ENCODE measurements at regions not wholly inside any gene's neighbourhood (a gene's known extent, or its start where the extent isn't known, plus 50 kb on each side); places are given as distances from the start of the nearest gene placed in this dataset.

DNA sequence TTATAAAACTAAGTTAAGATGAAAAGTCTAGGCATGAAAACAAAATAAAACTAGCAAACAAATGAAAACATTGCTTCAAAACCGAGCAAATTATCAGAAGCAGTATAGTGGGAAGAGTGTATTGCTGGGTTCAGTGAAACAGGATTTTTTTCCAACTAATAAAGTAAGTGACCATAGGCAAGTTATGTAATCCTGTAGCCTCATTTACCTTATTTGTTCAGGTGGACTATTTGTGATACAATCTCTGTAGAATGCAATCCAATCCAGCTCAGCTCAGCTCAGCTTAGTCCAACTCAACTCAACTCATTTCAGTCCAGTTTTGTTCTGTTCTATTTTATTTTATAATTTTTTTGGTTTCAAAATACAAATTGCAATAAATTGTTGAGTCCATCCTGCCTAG, 276.7 kb upstream of the LRIG3 start:
- no peak for FAIRE-seq

DNA sequence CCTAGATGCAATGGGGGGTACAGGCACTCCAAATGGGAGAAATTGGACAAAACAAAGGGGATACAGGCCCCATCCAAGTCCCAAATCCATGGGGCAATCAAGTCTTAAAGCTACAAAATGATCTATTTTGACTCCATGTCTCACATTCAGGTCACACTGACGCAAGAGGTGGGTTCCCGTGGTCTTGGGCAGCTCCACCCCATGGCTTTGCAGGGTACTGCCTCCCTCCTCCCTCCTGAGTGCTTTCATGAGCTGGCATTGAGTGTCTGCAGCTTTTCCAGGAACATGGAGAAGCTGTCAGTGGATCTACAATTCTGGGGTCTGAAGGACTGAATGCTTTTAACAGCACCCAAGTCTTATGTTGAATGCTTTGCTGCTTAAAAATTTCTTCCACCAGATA, 274.5 kb upstream of the LRIG3 start:
- no peak for FAIRE-seq

DNA sequence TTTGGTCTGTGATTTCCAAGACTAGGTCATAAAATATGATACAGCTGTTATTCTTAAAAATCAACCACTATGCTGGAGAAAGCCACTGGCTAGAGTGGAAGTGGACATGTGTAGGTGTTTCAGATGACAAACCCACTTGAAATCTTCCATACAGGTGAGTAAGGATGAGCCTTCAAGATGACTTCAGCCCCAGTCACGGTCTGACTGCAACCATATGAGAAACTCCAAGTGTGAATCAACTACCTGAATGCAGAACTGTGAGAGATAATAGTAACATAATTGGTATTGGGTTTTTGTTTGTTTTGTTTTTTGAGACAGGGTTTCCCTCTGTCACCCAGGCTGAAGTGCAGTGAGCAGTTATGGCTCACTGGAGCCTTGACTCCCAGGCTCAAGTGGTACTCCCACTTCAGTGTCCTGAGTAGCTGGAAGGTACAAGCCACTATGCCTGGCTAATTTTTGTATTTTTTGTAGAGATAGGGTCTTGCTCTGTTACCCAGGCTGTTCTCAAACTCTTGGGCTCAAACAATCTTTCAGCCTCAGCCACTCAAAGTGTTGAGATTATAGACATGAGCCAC, 273.3 kb upstream of the LRIG3 start:
- FAIRE-seq: no peak

DNA sequence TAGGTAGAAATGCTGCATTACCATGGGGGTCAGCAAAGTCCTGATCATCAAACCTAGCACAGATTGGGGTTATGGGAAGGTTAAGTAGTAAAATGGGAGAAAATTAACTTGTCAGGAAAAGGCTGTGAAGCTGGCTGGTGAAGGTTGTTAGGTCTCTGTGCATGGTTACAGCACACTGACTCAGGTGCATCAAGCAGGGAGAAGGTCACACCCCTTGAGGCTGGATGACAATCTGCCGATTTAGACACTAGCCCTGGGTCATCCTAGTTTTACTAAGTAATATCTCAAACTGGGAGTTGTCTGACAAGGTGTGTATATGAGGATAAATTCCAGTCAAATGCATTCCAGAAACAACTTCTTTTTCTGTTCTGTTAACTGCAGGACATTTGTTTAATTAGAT, 271.1 kb upstream of the LRIG3 start:
- FAIRE-seq: no peak

DNA sequence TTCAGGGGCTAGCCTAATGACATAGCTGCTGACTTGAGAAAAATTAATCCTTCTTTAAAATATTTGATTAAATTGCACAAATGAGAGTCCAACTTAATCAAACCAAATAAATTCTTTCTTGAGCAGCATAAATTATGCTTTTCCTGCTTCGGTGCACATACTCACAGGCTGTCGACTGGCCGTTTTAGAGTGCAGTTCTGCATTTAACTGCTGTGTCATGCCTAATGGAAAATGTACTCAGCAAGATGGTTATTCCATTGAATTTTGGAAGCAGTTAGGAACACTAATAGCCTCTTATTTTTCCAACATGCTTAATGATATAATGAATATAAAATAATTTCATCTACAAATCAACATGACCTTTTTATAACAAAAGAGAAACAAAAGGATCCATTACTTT, 266.1 kb upstream of the LRIG3 start:
- FAIRE-seq: no peak

DNA sequence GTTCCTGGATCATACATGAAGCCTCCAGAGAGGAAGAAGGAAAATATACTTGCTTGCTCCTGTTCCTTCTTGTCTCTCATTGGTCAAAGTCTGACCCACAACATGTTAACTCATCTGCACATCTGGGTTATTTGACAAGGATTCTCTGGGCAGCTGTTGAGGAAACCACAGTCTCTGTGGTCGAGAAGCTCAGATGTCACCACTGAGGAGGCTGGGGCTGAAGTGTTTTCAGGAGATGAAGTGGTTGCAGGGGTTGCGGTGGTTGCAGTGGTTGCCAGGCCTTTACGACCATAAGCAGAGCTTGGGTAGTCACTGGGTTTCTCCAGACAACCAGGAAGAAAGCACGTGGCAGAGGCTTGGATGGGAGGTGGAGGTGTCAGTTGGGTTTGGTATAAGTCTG, 265.0 kb upstream of the LRIG3 start:
- no peak for FAIRE-seq

DNA sequence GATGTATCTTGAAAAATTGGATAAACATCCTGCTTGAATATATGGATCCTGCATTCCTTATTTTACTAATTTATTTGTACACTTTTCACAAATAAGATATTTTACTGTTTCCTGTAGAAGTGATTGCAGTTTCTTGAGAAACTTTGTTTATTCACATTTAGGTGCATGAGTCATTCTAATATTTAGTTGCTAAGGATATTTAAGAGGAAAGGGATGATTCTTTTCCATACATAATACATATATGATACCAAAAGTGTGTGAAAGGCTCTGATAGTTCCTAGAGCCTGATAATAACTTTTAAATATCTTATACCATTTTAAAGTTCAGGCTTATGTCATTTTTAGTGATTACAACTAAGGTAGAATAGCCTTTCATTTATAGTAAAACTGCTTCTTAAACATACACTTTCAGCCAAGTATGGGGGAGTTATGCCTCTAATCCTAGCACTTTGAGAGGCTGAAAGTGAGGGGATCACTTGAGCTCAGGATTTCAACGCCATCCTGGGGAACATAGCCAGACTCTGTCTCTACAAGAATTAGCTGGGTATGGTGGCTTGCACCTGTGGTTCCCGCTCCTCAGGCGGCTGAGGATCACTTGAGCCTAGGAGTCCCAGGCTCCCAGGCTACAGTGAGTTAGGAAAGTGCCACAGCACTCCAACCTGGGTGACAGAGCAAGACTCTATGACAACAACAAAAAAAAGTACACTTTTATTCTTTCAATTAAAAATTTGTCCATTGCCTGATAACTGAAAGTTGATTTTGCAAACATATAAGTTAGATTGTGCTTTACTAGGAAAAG, 262.6 kb upstream of the LRIG3 start:
- no peak for FAIRE-seq

DNA sequence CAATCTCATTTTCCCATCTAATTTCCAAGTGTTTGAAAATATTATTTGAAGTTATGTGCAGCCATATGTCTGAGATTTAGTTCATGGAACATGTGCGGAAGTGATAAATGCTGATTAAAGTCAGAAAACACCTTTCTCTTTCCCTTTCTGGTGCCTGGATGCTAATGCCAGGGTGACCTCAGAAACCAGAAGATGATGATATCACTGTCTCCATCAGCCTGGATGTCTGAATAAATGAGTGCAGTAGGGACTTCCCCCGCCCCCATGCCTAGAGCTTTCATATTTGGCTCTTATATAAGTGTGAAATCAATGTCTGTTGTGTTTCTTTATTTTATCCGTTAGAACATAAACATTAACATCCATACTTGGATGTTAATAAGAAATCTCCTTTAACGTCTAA, 261.9 kb upstream of the LRIG3 start:
- FAIRE-seq: no peak

DNA sequence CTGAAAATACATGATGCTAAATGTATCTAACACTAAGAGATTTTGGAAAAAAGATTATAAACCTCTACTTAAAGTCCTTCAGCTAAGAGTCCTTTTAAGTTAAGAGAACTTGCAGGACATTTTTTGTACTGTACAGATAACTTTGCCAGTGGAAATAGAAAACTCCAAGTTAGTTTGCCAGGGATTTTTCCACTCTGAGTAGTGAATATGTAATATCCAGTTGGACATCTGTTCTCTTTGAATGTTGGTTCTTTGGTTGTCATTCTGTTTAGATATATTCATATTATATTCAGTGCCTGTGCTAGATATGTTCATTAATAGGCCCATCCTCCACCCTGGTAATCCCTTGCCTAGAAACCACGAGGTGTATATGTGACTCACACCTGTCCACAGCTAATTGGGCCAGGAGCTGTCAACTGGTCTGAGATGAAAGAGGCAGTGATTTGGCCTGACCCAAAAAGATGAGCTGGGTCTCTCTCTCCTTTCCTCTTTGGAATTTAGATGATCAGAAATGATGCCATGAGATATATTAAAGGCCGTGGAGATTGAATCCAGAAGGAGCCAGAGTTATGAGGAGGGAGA, 261.0 kb upstream of the LRIG3 start:
- FAIRE-seq: no peak

DNA sequence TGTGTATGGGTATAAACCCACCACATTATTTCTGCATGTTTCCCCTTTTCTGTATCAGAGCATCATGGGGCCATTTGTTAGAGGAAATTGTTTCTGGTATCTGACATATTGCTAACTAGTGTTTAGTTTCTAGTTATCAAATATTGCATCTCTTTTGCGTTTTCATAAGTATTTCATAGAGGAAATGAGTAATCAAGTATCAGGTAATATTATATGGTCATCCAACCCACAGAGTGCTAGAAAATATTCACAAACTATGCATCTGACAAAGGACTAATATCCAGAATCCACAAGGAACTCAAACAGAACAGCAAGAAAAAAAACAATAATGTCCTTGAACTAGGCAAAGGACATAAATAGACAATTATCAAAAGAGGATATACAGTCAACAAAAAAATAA, 258.9 kb upstream of the LRIG3 start:
- FAIRE-seq: no peak

DNA sequence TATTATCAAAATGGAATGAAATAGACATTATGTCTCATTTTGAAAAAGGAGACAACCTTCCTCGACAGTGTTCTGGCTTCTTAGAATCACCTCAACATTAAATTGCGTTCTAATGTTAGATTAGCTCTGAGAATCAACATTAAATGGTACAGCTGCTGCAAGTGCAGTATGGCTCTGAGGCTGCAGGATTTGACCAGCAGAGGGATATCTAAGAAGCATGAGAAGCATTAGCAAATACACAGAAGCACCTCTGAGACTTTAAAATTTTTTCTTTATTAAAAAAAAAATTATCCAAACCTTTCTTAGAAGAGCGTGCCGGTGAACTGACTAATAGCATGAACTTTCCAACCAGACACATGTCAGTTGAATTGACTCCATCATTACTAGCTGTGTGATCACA, 253.4 kb upstream of the LRIG3 start:
- FAIRE-seq: no peak

DNA sequence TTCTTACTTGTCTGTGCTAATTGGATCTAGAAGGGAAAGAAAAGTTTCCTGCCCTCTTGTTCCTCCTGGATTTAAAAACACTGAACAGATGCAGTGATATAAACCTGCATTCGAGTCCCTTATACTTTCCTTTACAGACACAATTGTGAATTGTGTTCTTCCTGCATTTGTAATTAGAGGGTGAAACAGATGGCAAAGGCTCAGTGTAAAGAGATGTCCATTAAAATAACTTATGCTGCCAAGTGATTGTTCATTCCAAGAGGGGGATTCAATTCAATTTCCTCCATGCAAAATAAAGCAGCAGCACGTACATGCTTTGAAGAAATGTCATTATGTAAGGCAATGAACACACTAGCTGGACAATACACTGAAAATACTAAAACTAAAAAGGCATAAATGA, 248.3 kb upstream of the LRIG3 start:
- no peak for FAIRE-seq

DNA sequence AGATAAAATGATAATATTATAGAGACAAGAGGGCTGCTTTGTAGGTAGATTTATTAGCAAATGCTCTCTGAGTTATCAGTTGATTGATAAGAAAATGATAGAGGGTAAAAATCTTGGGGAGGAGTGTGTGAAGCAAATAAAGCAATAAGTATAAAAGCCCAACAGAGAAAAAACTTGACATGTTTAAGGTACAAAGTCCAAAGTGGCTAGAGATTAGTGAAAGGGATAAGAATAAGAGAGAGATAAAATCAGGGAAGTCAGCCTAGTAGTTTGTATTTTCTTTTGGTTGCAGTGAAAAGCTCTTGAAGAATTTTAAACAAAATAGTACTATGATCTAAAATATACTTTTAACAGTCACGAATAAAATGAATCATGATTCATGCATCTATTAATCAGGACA, 246.2 kb upstream of the LRIG3 start:
- FAIRE-seq: peak; percentile 18

DNA sequence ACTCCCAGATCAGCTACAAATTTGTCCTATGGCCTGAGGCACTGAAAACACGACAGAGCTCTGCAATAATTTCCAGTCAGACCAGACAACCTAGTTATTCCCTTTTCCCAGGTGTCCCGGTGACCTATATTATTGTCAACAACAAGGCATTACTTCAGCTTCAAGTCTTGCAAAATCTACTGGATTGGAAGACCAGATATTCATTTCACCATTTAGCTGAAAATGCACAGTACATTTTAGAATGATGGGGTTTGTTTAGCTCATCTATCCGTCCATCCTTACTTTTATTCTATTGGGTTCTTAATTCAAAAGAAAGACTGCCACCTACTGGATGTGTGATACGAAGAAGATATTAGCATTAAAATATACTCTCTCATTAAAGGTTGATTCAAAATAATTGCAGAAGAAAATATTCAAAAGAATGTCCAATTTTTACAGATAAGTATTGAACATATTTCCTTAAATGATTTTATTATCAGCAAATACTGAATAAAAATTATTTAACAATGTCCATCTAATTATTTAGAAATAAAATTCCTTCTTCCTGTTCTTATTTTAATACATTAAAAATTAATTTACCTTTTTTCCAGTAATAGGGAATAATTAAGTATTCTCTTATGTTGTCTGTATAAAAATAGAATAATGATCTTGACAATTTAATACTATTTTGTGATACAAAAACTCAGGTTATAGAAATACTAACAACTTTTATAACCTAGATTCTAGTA, 244.9 kb upstream of the LRIG3 start:
- FAIRE-seq: peak; percentile 93

DNA sequence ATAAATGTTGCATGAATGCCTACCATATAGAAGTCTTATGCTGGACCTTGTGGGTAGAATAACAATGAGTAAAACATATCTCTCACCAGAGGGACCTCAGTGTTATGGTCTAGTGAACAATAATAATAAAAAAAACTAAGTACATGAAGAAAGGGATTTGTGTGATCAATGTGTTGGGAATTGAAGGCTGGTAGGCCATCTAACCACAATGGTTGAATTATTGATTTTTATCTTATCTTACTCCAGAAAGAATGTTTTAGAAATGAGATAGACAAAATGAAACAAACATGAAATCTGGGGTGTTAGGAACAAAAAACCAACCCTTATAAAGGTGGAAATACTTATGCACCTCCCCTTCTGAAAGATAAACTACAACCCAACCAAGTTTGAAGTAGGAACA, 243.9 kb upstream of the LRIG3 start:
- no peak for FAIRE-seq

DNA sequence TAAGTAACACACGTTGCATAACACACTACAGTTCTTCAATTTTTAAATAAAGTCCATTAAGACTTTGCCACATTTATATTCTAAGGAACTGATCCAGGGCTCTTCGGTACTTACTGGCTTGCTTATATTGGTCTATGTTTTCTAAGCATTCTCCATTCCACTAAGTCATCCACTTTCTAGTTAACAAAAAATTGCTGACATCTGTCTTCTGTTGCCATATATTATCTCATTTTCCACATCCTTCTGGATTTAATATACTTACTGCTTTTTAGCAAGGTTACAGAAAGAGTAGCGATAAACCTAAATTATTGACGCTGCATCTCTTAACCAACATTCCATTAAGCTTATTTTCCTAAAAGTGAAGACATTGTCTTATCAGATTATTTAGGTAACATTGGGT, 238.4 kb upstream of the LRIG3 start:
- no peak for FAIRE-seq

DNA sequence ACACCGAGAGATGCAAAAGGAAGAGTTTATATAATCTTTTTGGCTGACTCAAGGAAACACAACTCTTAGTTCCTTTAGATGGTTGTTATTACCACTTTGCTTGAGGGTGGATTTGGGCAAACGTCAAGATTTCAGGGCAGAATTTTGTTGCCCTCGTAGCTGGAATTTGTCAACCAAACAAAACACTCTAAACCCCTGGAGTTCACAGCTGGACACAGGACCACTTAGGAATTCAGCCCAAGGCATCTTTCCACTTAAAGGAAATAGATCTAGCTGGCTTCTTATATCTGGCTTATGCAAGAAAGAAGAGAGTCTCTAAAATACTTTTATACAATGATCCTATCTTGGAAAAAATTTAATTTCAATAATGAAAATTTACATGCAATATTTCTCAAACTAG, 237.8 kb upstream of the LRIG3 start:
- no peak for FAIRE-seq

DNA sequence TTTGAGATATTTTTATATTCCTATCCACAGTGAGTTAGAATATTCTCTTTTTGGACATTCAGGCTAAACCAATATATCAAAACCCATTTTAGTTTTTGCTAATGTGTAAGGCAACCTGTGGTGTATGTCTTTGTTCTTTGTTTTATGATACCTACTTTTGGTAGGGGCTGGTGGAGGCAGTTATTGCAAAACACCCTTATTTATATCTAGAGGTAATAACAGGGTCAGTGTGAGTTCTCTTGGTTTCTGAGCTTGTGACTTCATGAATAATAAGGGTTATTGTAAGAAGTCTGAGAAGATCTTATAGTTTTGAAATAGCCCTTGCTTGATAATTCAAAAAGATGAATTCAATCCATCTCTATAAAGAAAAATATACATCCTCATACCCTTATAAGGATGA, 235.1 kb upstream of the LRIG3 start:
- FAIRE-seq: no peak

DNA sequence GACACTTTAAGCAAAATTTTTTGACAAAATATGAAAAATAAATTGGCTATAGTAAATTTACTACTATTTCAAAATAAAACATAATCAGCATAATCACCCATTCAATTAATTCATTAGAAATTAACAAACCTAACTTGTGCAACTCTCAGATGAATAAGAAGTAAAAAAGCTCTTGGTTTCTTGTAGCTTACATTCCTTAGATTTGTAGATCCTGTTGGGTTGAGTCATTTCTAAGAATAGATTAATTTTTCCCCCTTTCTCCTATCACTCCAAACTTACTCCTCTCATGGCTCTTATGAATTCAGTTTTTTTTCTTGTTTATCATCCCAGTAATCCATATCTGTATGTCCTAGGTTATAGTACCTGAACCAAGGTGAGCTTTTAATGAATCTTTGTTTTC, 230.9 kb upstream of the LRIG3 start:
- no peak for FAIRE-seq

DNA sequence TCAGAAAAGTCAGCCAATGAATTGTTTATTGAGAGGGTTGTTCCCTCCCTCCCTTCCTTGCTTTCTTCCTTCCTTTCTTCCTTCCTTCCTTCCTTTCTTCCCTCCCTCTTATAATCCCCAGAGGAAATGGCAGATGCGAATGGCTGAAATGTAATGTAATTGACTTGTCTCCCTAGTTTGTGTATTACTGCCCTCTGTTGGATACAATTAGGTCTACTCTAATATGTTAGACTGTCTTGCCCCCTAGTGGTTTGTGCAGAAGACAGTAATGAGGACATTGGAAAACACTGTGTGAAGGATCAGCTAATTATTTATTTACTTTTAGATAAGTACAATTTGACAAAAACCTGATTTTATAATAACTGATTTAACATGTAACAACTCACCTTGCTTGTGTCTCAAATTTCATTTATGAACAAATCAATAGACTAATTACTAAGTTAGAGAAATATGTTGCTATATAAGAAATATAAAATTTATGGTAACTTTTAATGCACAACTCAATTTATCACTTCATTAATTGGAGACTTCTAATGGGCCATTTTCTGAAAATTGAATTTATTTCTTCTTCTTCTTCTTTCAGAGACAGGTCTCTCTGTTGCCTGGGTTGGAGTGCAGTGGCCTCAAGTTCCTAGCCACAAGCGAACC, 229.8 kb upstream of the LRIG3 start:
- FAIRE-seq: peak; percentile 49

DNA sequence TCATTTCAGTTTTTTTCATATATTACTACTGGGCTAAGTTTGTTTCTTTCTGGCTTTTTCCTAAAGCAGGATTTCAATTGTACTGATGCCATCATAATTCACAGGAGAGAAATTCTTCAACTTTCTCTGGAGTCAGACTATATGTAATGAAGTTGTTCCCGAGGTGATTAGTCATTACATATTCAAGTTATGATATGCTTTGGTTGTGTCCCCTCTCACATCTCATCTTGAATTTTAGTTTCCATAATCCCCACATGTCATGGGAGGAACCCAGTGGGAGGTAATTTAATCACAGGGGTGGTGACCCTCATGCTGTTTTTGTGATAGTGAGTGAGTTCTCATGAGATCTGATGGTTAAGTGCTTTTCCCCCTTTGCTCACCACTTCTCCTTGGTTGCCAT, 227.5 kb upstream of the LRIG3 start:
- no peak for FAIRE-seq

DNA sequence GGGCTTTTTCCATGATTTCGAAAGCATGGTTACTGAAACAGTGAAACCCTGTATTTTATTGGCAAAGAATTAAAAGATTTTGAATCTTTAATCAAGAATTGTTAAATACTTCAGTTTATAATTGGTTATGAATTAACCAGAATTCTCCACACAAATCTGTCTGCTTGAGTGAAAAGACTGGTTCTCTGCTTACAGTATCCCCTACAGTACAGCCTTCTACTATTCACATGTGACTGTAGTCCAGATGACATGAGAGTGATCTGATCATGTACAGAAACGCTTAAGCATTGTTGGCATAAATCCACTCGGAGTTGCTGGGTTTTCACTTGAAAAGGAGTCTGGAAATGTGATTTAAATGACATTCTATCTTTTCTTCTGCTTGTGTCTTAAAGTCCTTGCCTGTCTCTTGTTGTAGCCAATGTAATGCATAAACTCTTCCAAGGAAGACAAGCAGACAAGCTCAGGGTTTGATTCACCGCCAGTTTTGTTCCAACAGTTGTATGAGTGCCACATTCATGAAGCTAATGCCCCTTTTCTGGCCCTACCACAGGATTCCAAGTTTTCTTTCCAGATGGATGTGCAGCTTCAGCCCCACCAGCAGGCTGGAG, 222.0 kb upstream of the LRIG3 start:
- no peak for FAIRE-seq

DNA sequence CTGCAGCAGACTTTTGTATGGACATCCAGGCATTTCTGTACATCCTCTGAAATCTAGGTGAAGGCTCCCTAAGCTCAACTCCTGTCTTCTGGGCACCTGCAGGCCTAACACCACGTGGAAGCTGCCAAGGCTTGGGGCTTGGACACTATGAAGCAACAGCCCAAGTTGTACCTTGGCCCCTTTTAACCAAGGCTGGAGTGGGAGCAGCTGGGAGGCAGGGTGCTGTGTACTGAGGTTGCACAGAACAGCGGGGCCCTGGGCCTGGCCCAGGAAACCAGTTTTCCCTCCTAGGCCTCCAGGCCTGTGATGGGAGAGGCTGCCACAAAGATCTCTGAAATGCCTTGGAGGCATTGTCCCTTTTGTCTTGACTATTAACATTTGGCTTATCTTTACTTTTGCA, 214.4 kb upstream of the LRIG3 start:
- FAIRE-seq: no peak
